Raji (cell line): ENCODE measurements at regions not wholly inside any gene's neighbourhood (a gene's known extent, or its start where the extent isn't known, plus 50 kb on each side); places are given as distances from the start of the nearest gene placed in this dataset.

Experiments
- POLR2A ChIP-seq: IDR thresholded peaks from 2 replicates; pipeline ENCODE4 v1.6.1; 2011; ENCODE audit warnings: low read depth, low read length, control low read depth; ENCODE audit not compliant: insufficient read depth

DNA sequence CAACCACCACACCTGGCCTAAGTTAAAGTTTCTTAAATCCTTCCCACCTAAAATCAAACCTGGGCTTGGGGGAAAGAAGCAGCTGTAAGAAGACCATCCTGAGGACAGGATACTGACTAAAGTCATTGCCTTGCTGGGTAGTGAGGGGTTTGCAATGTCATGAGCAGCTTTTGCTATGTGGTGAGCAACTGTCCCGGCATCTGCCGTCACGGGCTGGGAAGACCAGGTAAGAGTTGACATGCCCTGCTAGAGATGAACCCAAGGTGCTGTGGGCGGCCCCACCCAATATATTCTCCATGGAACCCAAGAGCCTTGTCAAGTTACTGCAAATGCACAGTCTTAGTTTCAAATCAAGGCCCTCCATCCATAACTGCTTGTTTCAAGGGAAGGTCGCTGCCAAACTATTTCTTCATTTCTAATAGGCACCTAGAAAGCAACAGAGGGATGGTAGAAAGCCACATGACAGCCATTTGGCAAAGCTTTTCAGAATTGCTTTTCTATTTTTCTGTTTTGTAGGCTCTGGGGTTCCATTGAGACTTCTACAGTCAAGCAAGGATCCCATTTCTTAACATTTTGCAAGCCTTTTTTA, 357.8 kb upstream of the JARID2 start:
- TF ChIP-seq POLR2A, result no peak

DNA sequence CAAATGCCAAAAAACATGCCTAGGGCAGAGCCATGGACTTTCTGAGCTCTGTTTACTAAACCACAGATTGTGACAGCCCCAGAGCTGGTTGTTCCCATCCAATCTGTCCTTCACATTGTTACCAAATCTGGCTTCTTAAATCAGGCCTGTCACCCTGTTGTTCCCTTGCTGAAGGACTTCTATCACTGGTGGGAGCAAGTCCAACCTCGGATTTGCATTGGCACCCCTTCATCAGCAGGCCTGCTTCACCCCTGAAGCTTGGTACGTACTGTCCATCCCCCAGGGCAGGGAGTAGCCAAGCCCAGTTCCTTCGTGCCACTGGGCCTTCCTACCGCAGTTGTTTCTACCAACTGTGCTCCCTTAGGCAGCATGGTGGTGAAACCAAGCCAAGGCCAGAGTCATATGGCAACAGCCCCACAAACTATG, 357.3 kb upstream of the JARID2 start:
- no peak for TF ChIP-seq POLR2A

DNA sequence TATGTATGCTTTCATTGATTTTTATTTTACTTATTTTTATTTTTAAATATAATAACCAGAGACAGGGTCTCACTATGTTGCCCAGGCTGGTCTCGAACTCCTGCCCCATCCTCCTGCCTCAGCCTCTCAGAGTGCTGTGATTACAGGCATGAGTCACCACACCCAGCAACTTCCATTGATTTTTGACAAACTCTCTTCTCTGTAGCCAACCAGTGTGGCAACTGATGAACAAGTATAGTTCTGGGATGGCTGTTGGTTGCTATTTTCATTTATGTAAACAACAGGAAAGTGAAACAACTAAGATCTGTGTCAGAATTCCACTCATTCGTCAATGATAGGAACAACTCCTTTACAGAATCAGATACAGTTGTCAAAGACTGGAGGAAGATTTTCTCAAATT, 356.7 kb upstream of the JARID2 start:
- no peak for TF ChIP-seq POLR2A

DNA sequence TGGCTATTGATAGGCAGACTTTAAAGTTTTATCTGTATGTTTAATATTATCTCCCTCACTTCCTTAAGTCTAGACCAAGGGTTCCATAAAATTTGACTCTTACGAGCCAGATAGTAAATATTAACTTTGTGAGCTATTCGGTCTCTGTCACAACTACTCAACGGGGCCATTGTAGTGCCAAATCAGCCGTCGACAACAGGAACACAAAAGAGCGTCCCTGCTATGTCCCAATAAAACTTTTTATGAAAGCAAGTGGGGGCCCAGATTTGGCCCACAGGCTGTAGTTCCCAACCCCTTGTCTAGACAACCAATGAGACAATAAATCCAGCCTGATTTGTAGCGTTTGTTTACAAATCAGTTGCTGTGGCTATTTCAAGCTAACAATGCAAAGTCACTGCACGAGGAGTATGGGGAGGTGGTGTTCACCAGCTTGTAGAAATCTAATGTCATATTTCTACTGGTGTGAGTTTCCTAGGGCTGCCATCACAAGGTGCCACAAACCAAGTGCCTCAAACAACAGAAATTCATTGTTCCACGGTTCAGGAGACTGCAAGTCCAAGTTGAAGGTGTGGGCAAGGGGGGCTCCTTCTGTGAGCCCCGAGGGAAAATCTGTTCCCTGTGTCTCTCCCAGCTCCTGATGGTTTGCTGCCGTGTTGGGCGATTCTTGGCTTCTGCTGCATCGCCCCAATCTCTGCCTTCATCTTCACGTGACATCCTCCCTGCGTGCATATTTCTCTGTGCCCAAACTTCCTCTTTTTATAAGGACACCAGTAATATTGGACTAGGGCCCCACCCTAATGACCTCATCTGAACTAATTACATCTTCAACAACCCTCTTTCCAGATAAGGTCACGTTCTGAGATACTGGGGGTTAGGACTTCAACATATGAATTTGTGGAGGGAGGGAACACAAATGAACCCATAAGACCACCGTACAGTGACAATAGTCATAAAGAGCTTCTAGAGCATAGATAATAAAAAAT, 356.0 kb upstream of the JARID2 start:
- no peak for TF ChIP-seq POLR2A

DNA sequence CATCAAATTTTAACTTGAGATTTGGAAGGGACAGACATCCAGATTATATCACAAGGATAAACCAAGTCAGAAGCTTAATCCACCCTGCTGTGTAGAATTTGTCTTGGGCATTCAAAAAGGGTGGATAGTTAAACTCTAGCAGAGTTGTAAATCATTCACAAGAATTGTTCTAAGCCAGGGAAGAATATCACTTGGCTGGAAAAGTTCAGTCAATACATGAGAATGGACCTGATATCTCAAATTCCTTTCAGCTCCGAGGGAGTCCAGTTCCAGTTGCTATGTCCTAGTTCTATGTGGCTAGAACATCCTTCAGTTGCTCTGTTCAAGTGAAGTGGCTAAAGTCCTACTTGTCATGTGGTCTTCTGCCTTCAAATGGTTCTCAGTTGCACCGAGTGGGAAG, 351.8 kb upstream of the JARID2 start:
- TF ChIP-seq POLR2A, result no peak

DNA sequence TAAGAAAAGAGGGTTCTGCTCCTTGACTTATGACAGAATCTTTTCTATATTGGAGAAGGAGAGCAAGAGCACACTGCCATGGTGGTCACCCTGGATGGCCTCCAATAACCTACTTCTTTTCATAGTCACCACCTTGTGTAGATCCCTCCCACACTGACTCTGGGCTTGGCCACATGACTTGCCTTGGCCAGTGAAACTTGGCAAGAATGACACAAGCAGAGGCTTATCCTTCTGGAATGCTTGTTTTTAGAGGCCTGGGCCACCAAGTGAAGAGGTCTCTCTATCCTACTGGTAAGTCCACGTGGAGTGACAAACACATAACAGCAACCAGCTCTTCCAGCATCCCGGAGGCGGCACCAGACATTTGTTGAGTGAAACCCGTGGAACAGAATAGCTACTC, 349.4 kb upstream of the JARID2 start:
- no peak for TF ChIP-seq POLR2A

DNA sequence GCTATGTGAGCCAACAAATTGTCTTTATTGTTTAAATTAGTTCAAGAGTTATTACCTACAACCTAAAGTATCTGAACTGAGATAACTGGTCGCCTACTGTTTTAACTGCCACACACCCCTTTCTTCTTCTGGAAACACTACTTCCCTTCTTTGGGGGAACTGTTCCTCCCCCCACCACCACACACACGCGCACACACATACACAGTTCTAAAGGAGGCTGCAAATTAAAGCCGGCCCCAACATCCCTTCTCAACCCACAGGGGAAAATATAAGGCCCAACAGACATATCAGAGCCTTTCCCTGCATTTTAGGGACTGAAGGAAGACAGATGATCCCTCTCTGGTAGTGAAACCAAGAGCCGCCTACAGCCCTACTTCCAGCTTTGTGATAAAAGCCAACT, 348.0 kb upstream of the JARID2 start:
- no peak for TF ChIP-seq POLR2A

DNA sequence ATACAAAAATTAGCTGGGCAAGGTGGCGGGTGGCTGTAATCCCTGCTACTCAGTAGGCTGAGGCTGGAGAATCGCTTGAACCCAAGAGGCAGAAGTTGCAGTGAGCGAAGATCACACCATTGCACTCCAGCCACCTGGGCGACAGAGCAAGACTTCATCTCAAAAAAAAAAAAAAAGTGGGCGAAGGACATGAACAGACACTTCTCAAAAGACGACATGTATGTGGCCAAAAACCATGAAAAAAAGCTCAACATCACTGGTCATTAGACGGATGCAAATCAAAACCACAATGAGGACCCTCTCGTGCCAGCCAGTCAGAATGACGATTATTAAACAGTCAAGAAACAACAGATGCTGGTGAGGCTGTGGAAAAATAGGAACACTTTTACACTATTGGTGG, 344.9 kb upstream of the JARID2 start:
- TF ChIP-seq POLR2A, result no peak

DNA sequence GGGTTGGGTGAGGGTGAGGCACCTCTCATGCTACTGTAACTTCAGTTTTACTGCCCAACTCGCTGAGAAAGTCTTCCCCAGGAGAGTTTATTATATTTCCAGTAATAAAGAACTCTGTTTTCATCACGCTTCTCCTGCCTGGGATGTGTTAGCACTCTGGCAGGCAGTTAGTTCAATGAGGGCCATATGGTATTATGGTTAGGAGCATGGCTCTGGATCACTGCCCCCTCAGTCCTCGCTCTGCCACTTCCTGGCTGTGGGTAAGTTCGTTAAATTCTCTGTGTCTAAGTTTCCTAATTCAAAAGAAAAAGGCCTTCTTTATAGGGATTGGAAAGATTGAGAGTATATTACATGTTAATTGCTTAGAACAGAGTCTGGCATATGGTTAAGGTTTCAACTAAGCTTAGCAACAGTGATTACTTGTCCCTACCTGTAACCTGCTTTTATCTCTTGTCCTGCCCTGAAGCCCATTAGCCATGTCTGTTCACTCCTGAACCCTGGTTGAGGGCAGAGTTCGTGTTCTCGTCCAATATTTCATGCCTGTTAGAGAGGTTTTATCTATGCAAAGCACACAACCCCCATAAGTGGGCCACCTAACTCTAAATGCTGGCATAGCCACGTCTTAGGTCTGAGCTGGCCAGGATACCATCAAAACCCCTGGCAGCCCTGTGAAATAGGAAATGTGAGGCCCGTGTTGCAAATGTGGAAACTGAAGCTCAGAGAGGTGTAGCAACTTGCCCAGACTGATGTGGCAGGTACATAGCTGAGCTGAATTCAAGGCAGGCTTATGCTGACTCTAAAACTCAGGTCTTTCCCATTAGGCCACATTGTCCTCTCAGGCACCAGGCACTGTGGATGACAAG, 342.5 kb upstream of the JARID2 start:
- no peak for TF ChIP-seq POLR2A

DNA sequence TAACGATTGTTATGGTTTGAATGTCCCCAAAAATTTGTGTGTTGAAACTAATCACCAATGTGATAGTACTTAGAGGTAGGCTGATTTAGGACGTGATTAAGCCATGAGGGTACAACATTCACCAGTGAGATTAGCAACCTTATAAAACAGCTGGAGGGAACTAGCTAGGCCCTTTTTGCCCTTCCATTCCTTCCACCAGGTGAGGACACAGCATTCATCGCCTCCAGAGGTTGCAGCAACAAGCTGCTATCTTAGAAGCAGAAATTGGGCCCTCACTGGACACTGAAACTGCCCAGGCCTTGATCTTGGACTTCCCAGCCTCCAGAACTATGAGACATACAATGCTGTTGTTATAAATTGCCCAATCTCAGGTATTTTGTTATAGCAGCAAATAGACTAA, 340.7 kb upstream of the JARID2 start:
- no peak for TF ChIP-seq POLR2A

DNA sequence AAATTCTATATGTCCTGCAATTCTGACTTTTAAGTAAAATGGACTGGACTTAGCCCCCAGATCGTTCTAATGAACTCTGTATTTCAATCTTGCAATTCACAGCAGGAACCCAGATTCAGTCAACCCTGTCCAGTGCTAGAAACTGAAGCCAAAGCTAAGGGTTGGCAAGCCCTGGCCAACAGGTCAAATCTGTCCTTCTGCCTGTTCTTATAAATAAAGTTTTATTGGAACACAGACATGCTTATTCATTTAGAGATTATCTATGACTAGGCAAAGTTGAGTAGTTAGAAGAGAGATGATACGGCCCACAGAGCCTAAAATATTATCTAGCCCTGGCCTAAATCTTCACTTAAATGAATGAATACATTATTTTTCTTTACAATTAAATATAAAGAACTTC, 339.2 kb upstream of the JARID2 start:
- TF ChIP-seq POLR2A, result no peak

DNA sequence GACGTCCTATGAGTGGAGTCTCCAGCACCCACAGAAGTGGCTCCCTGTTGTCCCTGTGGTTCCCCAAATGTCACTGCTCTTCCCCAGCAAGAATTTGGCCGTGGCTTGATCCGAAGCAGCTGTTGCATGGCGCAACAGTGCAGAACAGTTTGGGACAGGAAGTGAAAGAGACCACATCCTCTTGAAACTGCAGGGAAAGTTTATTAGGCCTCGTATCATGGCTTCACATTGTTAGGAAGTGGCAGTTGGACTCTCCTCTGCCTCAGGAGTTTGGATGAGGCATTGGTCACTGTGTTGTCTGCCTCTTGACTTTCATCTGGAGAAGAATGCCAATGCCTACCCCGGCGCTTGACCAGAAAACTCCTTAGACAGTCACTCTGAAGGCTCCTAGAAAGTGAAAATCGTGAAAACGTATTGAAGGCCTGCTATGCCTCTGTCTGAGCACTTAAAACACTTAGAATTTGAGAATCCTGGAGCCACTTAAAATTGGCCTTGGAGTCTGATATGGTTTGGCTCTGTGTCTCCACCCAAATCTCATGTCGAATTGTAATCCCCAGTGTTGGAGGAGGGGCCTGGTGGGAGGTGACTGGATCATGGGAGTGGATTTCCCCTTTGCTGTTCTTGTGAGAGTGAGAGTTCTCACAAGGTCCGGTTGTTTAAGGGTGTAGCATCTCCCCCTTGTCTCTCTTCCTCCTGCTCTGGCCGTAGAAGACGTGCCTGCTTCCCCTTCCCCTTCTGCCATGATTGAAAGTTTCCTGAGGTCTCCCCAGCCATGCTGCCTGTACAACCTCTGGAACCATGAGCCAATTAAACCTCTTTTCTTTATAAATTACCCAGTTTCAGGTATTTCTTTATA, 334.9 kb upstream of the JARID2 start:
- TF ChIP-seq POLR2A, result no peak

DNA sequence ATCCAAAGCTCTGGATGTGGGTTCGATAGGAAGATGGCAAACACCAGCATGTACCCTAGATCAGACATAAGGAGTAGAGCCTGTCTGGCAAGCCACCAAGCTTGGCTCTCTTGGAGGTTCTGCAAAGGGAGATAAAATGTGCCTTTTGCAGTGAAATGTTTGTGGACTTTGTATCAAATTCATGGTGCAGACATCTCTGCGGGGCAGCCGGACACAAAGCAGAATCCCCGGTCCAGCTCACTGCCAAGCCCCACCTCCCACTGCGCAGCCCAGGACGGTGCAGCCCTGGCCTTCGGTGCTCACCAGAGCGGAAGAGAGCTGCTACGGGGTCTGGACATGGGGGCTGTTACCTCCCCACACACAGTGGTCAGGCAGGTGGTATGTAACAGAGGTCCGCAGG, 333.6 kb upstream of the JARID2 start:
- no peak for TF ChIP-seq POLR2A

DNA sequence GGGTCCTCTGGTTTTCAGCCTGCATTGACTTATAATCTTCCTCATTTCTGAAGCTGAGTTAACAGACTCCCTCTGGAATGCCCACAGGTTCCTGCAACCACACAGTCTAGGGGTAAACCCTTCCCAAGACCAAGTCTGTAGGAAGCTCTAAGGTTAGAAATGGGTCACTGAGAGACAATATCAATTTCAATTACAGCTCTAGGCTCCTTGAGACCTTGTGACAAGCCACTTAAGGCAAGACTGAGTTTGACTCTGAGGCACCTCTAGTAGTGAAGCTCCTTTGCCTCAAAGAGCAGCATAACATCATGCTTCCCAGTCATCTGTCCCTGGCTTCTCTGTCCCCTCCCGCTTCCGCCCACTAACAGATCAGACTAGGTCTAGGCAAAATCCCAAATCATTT, 333.2 kb upstream of the JARID2 start:
- TF ChIP-seq POLR2A, result no peak

DNA sequence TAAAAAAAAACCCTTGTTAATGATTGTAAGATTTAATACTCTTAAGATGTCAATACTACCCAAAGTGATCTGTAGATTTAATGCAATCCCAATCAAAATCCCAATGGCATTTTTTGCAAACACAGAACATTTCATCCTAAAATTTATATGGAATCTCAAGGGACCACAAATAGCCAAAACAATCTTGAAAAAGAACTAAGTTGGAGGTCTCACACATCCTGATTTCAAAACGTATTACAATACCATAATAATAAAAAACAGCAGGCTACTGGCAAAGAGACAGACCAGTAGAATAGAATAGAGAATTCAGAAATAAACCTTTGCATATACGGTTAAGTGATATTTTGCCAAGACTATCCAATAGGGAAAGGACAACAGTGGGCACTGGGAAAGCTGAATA, 331.9 kb upstream of the JARID2 start:
- no peak for TF ChIP-seq POLR2A
